HG03575 (cell line): ENCODE measurements at regions not wholly inside any gene's neighbourhood (a gene's known extent, or its start where the extent isn't known, plus 50 kb on each side); places are given as distances from the start of the nearest gene placed in this dataset.

Source experiments
- ATAC-seq: cut with Tn5 transposase; IDR thresholded peaks from one replicate; pipeline ENCODE4 v1.9.1; 2021; ENCODE audit not compliant: unreplicated experiment, insufficient number of reproducible peaks, low FRiP score; ENCODE audit errors: extremely low read depth

GRCh38 chr9:88746743-88747398 lies 211.9 kb downstream of the NXNL2 start:
- ATAC-seq = no peak

- ATAC-seq = no peak
Observed at GRCh38 chr9:88747768-88748167, 212.8 kb downstream of the NXNL2 start.

- ATAC-seq = no peak
Observed at GRCh38 chr9:88748566-88749261, 213.7 kb downstream of the NXNL2 start.

GRCh38 chr9:88749420-88749819 lies 214.4 kb downstream of the NXNL2 start:
- ATAC-seq = no peak

- ATAC-seq = no peak
Observed at GRCh38 chr9:88750832-88751360, 215.9 kb downstream of the NXNL2 start.

GRCh38 chr9:88751781-88752180 lies 216.8 kb downstream of the NXNL2 start:
- no peak for ATAC-seq

GRCh38 chr9:88753691-88754367 lies 218.9 kb downstream of the NXNL2 start:
- ATAC-seq = no peak

GRCh38 chr9:88754452-88754851 lies 219.5 kb downstream of the NXNL2 start:
- no peak for ATAC-seq

GRCh38 chr9:88754886-88755285 lies 219.9 kb downstream of the NXNL2 start:
- ATAC-seq = no peak

- no peak for ATAC-seq
Observed at GRCh38 chr9:88757406-88758010, 222.5 kb downstream of the NXNL2 start.

- no peak for ATAC-seq
Observed at GRCh38 chr9:88759364-88759763, 224.4 kb downstream of the NXNL2 start.

GRCh38 chr9:88766778-88767503 lies 224.3 kb upstream of the S1PR3 start:
- no peak for ATAC-seq

- no peak for ATAC-seq
Observed at GRCh38 chr9:88767504-88767790, 223.8 kb upstream of the S1PR3 start.

GRCh38 chr9:88772575-88772974 lies 218.7 kb upstream of the S1PR3 start:
- no peak for ATAC-seq

- no peak for ATAC-seq
Observed at GRCh38 chr9:88773126-88773525, 218.1 kb upstream of the S1PR3 start.

- no peak for ATAC-seq
Observed at GRCh38 chr9:88773627-88774244, 217.5 kb upstream of the S1PR3 start.

GRCh38 chr9:88775037-88775471 lies 216.2 kb upstream of the S1PR3 start:
- no peak for ATAC-seq

GRCh38 chr9:88775559-88775958 lies 215.7 kb upstream of the S1PR3 start:
- no peak for ATAC-seq

GRCh38 chr9:88775966-88776365 lies 215.3 kb upstream of the S1PR3 start:
- no peak for ATAC-seq
